Uterus (tissue), 2 donors: ENCODE measurements at regions not wholly inside any gene's neighbourhood (a gene's known extent, or its start where the extent isn't known, plus 50 kb on each side); places are given as distances from the start of the nearest gene placed in this dataset.

Experiments
- CTCF ChIP-seq, 4 experiments: fragments of 200-600 bp in 2 of 4; fragments of 450-650 bp in 2 of 4; sonication (generic) in 2 of 4; IDR thresholded peaks; one replicate each; pipeline ENCODE4 v1.5.1; 2016 to 2019; ENCODE audit warnings: antibody characterized with exemption in 4 of 4, mild to moderate bottlenecking in 2 of 4, moderate library complexity in 1 of 4
- POLR2A ChIP-seq, 2 donors: fragments of 450-650 bp; IDR thresholded peaks; one replicate each; pipeline ENCODE4 v1.6.1; 2016; ENCODE audit warnings: antibody characterized with exemption in 2 of 2, mild to moderate bottlenecking in 1 of 2, moderate library complexity in 1 of 2

GRCh38 chrX:1027133-1027532 lies 185.3 kb downstream of the CRLF2 start:
- TF ChIP-seq CTCF (IDR thresholded peaks at IDR 0.05), result no peak
- no peak for TF ChIP-seq POLR2A (IDR thresholded peaks at IDR 0.05)
